ENCODE measurements at regions not wholly inside any gene's neighbourhood (a gene's known extent, or its start where the extent isn't known, plus 50 kb on each side); places are given as distances from the start of the nearest gene placed in this dataset.
"Not testable (repeated sequence)": the region's sequence is repeated elsewhere in the genome, so short reads cannot be mapped to it uniquely, and the experiment has no call there.

GRCh38 chr18:39134255-39134654 is 1568.7 kb upstream of the CELF4 start:
- Histone ChIP-seq H3K4me2 (ENCODE audit: low read length, poor library complexity, severe bottlenecking) (no peak overlapping the region), H2BK12ac (ENCODE audit: low read length in 2 of 2) (no peak overlapping the region), H2BK120ac (ENCODE audit: low read depth, low read length) (no peak overlapping the region), H3K4me3 (ENCODE audit: insufficient read depth in 1 of 2, low read depth in 1 of 2, low read length in 2 of 2) (no peak overlapping the region), H3K9me3 (ENCODE audit: control insufficient read depth, low read length) (peaks cover 4% of the 10 kb centered on the region), H3K79me1 (replicated peaks; ENCODE audit: low read length, poor library complexity, severe bottlenecking) (no peaks in the 10 kb centered on the region), H3K14ac (ENCODE audit: low read length in 2 of 2) (no peak overlapping the region), H3K23ac (ENCODE audit: low read length in 2 of 2) (no peak overlapping the region), H2BK15ac (ENCODE audit: low read depth, poor library complexity, severe bottlenecking) (no peak overlapping the region), H3K4me1 (ENCODE audit: control insufficient read depth, insufficient read depth, low read depth, low read length) (no peaks in the 10 kb centered on the region), H3K27me3 (ENCODE audit: control insufficient read depth in 1 of 2, insufficient read depth in 1 of 2, low read length in 2 of 2) (no peaks in the 10 kb centered on the region), H4K8ac (ENCODE audit: low read length) (no peak overlapping the region), H3K4ac (ENCODE audit: low read depth in 1 of 2, low read length in 2 of 2) (no peak overlapping the region), H3K9ac (ENCODE audit: low read length) (no peak overlapping the region), H3K18ac (ENCODE audit: low read depth in 1 of 2, low read length in 2 of 2) (no peak overlapping the region), H2BK5ac (ENCODE audit: low read depth, low read length, poor library complexity, severe bottlenecking) (no peak overlapping the region), H2AFZ (ENCODE audit: low read depth, low read length) (no peak overlapping the region), H4K91ac (ENCODE audit: low read length) (no peak overlapping the region), H3K27ac (ENCODE audit: low read length, poor library complexity, severe bottlenecking) (no peak overlapping the region), H3K36me3 (ENCODE audit: control insufficient read depth in 1 of 2, insufficient read depth in 2 of 2, low read depth in 1 of 2, low read length in 2 of 2) (no peaks in the 10 kb centered on the region), H2AK5ac (ENCODE audit: low read length, severe bottlenecking) (no peak overlapping the region)
- DNase-seq, result no peak
- WGBS, result 86% methylated on average over 3 of the region's 3 CpGs

GRCh38 chr18:39127538-39127937 is 1561.9 kb upstream of the CELF4 start:
- not testable (repeated sequence) for H3K4ac ChIP-seq (ENCODE audit: low read depth in 1 of 2, low read length in 2 of 2); H3K23ac ChIP-seq (ENCODE audit: low read length in 2 of 2); H2BK15ac ChIP-seq (ENCODE audit: low read depth, poor library complexity, severe bottlenecking); H3K18ac ChIP-seq (ENCODE audit: low read depth in 1 of 2, low read length in 2 of 2); H2AK5ac ChIP-seq (ENCODE audit: low read length, severe bottlenecking); H2BK5ac ChIP-seq (ENCODE audit: low read depth, low read length, poor library complexity, severe bottlenecking); H3K9ac ChIP-seq (ENCODE audit: low read length); DNase-seq; H4K91ac ChIP-seq (ENCODE audit: low read length); H3K4me3 ChIP-seq (ENCODE audit: insufficient read depth in 1 of 2, low read depth in 1 of 2, low read length in 2 of 2); H3K9me3 ChIP-seq (ENCODE audit: control insufficient read depth, low read length); H4K8ac ChIP-seq (ENCODE audit: low read length); H3K27ac ChIP-seq (ENCODE audit: low read length, poor library complexity, severe bottlenecking); H2BK120ac ChIP-seq (ENCODE audit: low read depth, low read length); H3K4me2 ChIP-seq (ENCODE audit: low read length, poor library complexity, severe bottlenecking); H3K4me1 ChIP-seq (ENCODE audit: control insufficient read depth, insufficient read depth, low read depth, low read length); H2BK12ac ChIP-seq (ENCODE audit: low read length in 2 of 2); H3K79me1 ChIP-seq (replicated peaks; ENCODE audit: low read length, poor library complexity, severe bottlenecking); H2AFZ ChIP-seq (ENCODE audit: low read depth, low read length); H3K14ac ChIP-seq (ENCODE audit: low read length in 2 of 2); H3K36me3 ChIP-seq (ENCODE audit: control insufficient read depth in 1 of 2, insufficient read depth in 2 of 2, low read depth in 1 of 2, low read length in 2 of 2); H3K27me3 ChIP-seq (ENCODE audit: control insufficient read depth in 1 of 2, insufficient read depth in 1 of 2, low read length in 2 of 2)
- 90% methylated on average over 2 of the region's 3 CpGs for WGBS

- Histone ChIP-seq H2BK120ac (ENCODE audit: low read depth, low read length) (no peak overlapping the region), H3K4me3 (ENCODE audit: insufficient read depth in 1 of 2, low read depth in 1 of 2, low read length in 2 of 2) (no peak overlapping the region), H2BK15ac (ENCODE audit: low read depth, poor library complexity, severe bottlenecking) (no peak overlapping the region), H3K9me3 (ENCODE audit: control insufficient read depth, low read length) (no peaks in the 10 kb centered on the region), H3K4me2 (ENCODE audit: low read length, poor library complexity, severe bottlenecking) (no peak overlapping the region), H3K9ac (ENCODE audit: low read length) (no peak overlapping the region), H3K18ac (ENCODE audit: low read depth in 1 of 2, low read length in 2 of 2) (no peak overlapping the region), H2AK5ac (ENCODE audit: low read length, severe bottlenecking) (no peak overlapping the region), H2BK12ac (ENCODE audit: low read length in 2 of 2) (no peak overlapping the region), H3K27me3 (ENCODE audit: control insufficient read depth in 1 of 2, insufficient read depth in 1 of 2, low read length in 2 of 2) (no peaks in the 10 kb centered on the region), H3K23ac (ENCODE audit: low read length in 2 of 2) (no peak overlapping the region), H4K8ac (ENCODE audit: low read length) (no peak overlapping the region), H3K27ac (ENCODE audit: low read length, poor library complexity, severe bottlenecking) (no peak overlapping the region), H4K91ac (ENCODE audit: low read length) (no peak overlapping the region), H2AFZ (ENCODE audit: low read depth, low read length) (no peak overlapping the region), H3K79me1 (replicated peaks; ENCODE audit: low read length, poor library complexity, severe bottlenecking) (no peaks in the 10 kb centered on the region), H3K14ac (ENCODE audit: low read length in 2 of 2) (no peak overlapping the region), H3K4me1 (ENCODE audit: control insufficient read depth, insufficient read depth, low read depth, low read length) (no peaks in the 10 kb centered on the region), H2BK5ac (ENCODE audit: low read depth, low read length, poor library complexity, severe bottlenecking) (no peak overlapping the region), H3K36me3 (ENCODE audit: control insufficient read depth in 1 of 2, insufficient read depth in 2 of 2, low read depth in 1 of 2, low read length in 2 of 2) (no peaks in the 10 kb centered on the region), H3K4ac (ENCODE audit: low read depth in 1 of 2, low read length in 2 of 2) (no peak overlapping the region)
- no CpG with 5 or more reads among the region's 1 CpG for WGBS
- DNase-seq, result no peak
Measured at GRCh38 chr18:39113790-39114189, 1548.2 kb upstream of the CELF4 start.

- Histone ChIP-seq H2AFZ (ENCODE audit: low read depth, low read length) (no peak overlapping the region), H3K14ac (ENCODE audit: low read length in 2 of 2) (no peak overlapping the region), H2BK120ac (ENCODE audit: low read depth, low read length) (no peak overlapping the region), H3K27me3 (ENCODE audit: control insufficient read depth in 1 of 2, insufficient read depth in 1 of 2, low read length in 2 of 2) (no peaks in the 10 kb centered on the region), H2BK12ac (ENCODE audit: low read length in 2 of 2) (no peak overlapping the region), H2AK5ac (ENCODE audit: low read length, severe bottlenecking) (no peak overlapping the region), H4K8ac (ENCODE audit: low read length) (no peak overlapping the region), H3K4me3 (ENCODE audit: insufficient read depth in 1 of 2, low read depth in 1 of 2, low read length in 2 of 2) (no peak overlapping the region), H3K23ac (ENCODE audit: low read length in 2 of 2) (no peak overlapping the region), H3K36me3 (ENCODE audit: control insufficient read depth in 1 of 2, insufficient read depth in 2 of 2, low read depth in 1 of 2, low read length in 2 of 2) (no peaks in the 10 kb centered on the region), H3K4me2 (ENCODE audit: low read length, poor library complexity, severe bottlenecking) (no peak overlapping the region), H2BK15ac (ENCODE audit: low read depth, poor library complexity, severe bottlenecking) (no peak overlapping the region), H3K79me1 (replicated peaks; ENCODE audit: low read length, poor library complexity, severe bottlenecking) (no peaks in the 10 kb centered on the region), H2BK5ac (ENCODE audit: low read depth, low read length, poor library complexity, severe bottlenecking) (no peak overlapping the region), H4K91ac (ENCODE audit: low read length) (no peak overlapping the region), H3K27ac (ENCODE audit: low read length, poor library complexity, severe bottlenecking) (no peak overlapping the region), H3K9ac (ENCODE audit: low read length) (no peak overlapping the region), H3K18ac (ENCODE audit: low read depth in 1 of 2, low read length in 2 of 2) (no peak overlapping the region), H3K4ac (ENCODE audit: low read depth in 1 of 2, low read length in 2 of 2) (no peak overlapping the region), H3K4me1 (ENCODE audit: control insufficient read depth, insufficient read depth, low read depth, low read length) (no peaks in the 10 kb centered on the region), H3K9me3 (ENCODE audit: control insufficient read depth, low read length) (no peaks in the 10 kb centered on the region)
- no peak for DNase-seq
- WGBS, result 41% methylated on average over 4 of the region's 4 CpGs
Measured at GRCh38 chr18:39105104-39105503, 1539.5 kb upstream of the CELF4 start.
